ENCODE measurements at regions not wholly inside any gene's neighbourhood (a gene's known extent, or its start where the extent isn't known, plus 50 kb on each side); places are given as distances from the start of the nearest gene placed in this dataset.
"Not testable (repeated sequence)": the region's sequence is repeated elsewhere in the genome, so short reads cannot be mapped to it uniquely, and the experiment has no call there.

DNA sequence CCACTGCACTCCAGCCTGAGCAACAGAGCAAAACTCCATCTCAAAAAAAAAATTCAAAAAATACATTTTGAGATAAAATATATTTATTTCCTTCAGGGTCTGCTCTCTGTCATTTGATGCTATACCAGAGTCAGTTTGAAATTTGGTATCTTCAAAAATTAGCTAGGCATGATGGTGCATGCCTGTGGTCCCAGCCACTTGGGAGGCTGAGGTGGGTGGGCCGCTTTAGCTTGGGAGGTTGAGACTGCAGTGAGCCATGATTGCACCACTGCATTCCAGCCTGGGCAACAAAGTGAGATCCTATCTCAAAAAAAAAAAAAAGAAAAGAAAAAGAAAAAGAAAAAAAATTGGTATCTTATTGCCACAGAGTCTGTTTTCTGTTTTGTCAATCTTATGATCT, 305.4 kb upstream of the GLI3 start:
- not testable (repeated sequence) for H3K4me3 Mint-ChIP-seq; H3K4me1 Mint-ChIP-seq (ENCODE audit: low read depth); H3K27ac Mint-ChIP-seq; H3K36me3 Mint-ChIP-seq (ENCODE audit: low read depth); H3K27me3 Mint-ChIP-seq; H3K9me3 Mint-ChIP-seq

DNA sequence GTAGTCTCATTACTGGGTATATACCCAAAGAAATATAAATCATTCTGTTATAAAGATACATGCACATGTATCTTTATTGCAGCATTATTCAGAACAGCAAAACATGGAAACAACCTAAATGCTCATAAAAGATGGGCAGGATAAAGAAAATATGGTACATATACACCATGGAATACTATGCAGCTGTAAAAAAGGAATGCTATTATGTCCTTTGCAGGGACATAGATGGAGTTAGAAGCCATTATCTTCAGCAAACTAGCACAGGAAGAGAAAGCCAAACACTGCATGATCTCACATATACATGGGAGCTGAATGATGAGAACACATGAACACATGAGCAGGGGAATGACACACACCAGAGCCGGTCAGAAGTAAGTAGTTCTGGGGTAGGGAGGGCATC, 297.4 kb upstream of the GLI3 start:
- no peaks in the 10 kb centered on the region for H3K36me3 Mint-ChIP-seq (ENCODE audit: low read depth)
- no peak overlapping the region for H3K27ac Mint-ChIP-seq
- H3K27me3 Mint-ChIP-seq, result no peaks in the 10 kb centered on the region
- H3K9me3 Mint-ChIP-seq, result peaks cover 16% of the 10 kb centered on the region
- H3K4me1 Mint-ChIP-seq (ENCODE audit: low read depth), result no peaks in the 10 kb centered on the region
- no peak overlapping the region for H3K4me3 Mint-ChIP-seq

- H3K36me3 Mint-ChIP-seq (ENCODE audit: low read depth), result no peaks in the 10 kb centered on the region
- peaks cover 12% of the 10 kb centered on the region for H3K9me3 Mint-ChIP-seq
- no peaks in the 10 kb centered on the region for H3K27me3 Mint-ChIP-seq
- H3K4me3 Mint-ChIP-seq, result no peak overlapping the region
- no peak overlapping the region for H3K27ac Mint-ChIP-seq
- no peaks in the 10 kb centered on the region for H3K4me1 Mint-ChIP-seq (ENCODE audit: low read depth)
Observed at GRCh38 chr7:42527004-42527403, 290.0 kb upstream of the GLI3 start.

GRCh38 chr7:42522227-42522991, 285.4 kb upstream of the GLI3 start:
- H3K36me3 Mint-ChIP-seq (ENCODE audit: low read depth), result no peaks in the 10 kb centered on the region
- H3K27me3 Mint-ChIP-seq, result no peaks in the 10 kb centered on the region
- peaks cover 3% of the 10 kb centered on the region for H3K9me3 Mint-ChIP-seq
- no peaks in the 10 kb centered on the region for H3K4me1 Mint-ChIP-seq (ENCODE audit: low read depth)
- H3K4me3 Mint-ChIP-seq, result no peak overlapping the region
- H3K27ac Mint-ChIP-seq, result no peak overlapping the region

GRCh38 chr7:42511027-42511426, 274.0 kb upstream of the GLI3 start:
- H3K27me3 Mint-ChIP-seq, result peaks cover 9% of the 10 kb centered on the region
- H3K9me3 Mint-ChIP-seq, result peaks cover 12% of the 10 kb centered on the region
- no peak overlapping the region for H3K27ac Mint-ChIP-seq
- H3K4me1 Mint-ChIP-seq (ENCODE audit: low read depth), result no peaks in the 10 kb centered on the region
- no peaks in the 10 kb centered on the region for H3K36me3 Mint-ChIP-seq (ENCODE audit: low read depth)
- no peak overlapping the region for H3K4me3 Mint-ChIP-seq

DNA sequence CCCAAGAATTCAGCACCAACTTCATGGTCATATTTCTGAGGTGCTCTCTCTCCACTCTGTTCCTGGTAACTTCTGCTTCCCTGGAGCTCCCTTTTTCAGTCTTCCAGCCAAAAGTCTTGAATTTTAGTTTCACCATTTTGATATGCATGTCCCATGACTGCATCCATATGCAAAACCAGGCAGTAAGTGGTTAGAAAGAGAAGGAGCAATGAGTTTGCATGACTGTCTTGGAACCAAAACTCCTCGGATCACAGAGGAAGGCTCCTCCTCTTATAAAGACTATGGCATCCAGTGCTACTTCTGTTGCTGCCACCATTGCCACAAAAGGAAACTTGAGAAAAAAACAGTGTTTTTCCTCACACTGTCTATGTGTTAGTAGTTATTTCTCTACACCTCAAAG, 269.1 kb upstream of the GLI3 start:
- Mint-ChIP-seq H3K27ac (no peak overlapping the region), H3K36me3 (ENCODE audit: low read depth) (no peaks in the 10 kb centered on the region), H3K4me1 (ENCODE audit: low read depth) (no peaks in the 10 kb centered on the region), H3K4me3 (no peak overlapping the region), H3K27me3 (peaks cover 9% of the 10 kb centered on the region), H3K9me3 (peaks cover 13% of the 10 kb centered on the region)

DNA sequence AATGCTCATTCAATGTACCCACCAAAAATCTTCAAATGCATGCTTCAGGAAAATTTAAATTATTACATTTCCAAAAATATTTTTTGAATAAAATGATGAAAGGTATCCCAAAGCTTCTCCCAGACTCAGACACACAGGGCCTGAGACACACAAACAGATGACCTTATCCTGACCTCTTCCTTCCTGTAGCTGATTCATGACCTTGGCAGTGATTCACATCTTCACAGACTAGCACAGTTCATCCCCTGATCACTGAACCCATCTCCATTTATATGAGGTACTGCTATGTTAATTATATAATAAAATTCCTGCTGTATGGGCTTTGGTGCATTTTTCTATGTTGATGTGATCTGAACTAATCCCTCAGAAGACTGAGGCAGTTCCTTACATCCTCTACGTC, 265.0 kb upstream of the GLI3 start:
- Mint-ChIP-seq H3K4me3 (no peak overlapping the region), H3K4me1 (ENCODE audit: low read depth) (no peaks in the 10 kb centered on the region), H3K9me3 (peaks cover 8% of the 10 kb centered on the region), H3K27me3 (peaks cover 3% of the 10 kb centered on the region), H3K36me3 (ENCODE audit: low read depth) (no peaks in the 10 kb centered on the region), H3K27ac (no peak overlapping the region)

DNA sequence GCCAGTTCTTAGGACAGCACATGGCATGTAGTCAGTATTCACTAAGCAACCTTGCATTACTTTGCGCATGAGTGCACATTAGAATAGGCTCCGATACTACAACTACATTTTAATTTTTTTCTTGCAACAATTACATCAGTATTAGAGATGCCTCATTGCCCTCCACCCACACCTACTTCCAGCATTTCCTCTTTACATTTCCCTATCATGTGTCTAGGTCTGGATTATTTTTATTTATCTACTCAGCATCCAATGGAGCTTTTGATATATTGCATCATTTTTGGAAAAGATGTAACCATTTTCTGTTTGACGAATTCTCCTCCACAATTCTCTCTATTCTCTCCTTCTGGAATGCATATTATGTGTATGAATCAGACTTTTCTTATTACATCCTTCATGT, 258.2 kb upstream of the GLI3 start:
- H3K27me3 Mint-ChIP-seq, result peaks cover 28% of the 10 kb centered on the region
- H3K27ac Mint-ChIP-seq, result no peak overlapping the region
- H3K9me3 Mint-ChIP-seq, result peaks cover 4% of the 10 kb centered on the region
- H3K4me1 Mint-ChIP-seq (ENCODE audit: low read depth), result peaks cover 6% of the 10 kb centered on the region
- no peak overlapping the region for H3K4me3 Mint-ChIP-seq
- no peaks in the 10 kb centered on the region for H3K36me3 Mint-ChIP-seq (ENCODE audit: low read depth)

DNA sequence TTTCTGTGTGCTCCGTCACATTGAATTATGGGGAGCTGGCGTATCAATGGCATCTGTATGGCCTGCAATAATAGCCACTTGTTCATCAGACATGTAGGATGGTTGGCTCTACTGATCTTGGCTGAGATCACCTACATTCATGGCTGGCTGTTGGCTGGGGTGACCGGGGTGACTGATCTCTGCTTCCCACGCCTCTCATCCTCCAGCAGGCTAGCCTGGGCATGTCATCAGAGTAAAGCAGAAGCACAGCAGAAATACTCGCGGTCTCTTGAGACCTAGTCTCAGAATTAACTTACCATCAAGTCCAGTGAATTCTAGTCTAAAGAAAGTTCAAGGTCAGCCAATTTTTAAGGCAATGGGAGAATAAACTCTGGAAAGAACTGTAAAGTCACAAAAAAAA, 257.7 kb upstream of the GLI3 start:
- Mint-ChIP-seq H3K36me3 (ENCODE audit: low read depth) (no peaks in the 10 kb centered on the region), H3K9me3 (peaks cover 4% of the 10 kb centered on the region), H3K4me3 (no peak overlapping the region), H3K27me3 (peaks cover 28% of the 10 kb centered on the region), H3K4me1 (ENCODE audit: low read depth) (peaks cover 6% of the 10 kb centered on the region), H3K27ac (no peak overlapping the region)

- Mint-ChIP-seq H3K27me3 (peaks cover 28% of the 10 kb centered on the region), H3K9me3 (peaks cover 4% of the 10 kb centered on the region), H3K4me3 (no peak overlapping the region), H3K36me3 (ENCODE audit: low read depth) (no peaks in the 10 kb centered on the region), H3K27ac (no peak overlapping the region), H3K4me1 (ENCODE audit: low read depth) (peaks cover 6% of the 10 kb centered on the region)
Observed at GRCh38 chr7:42494199-42494710, 257.2 kb upstream of the GLI3 start.

- no peak overlapping the region for H3K27ac Mint-ChIP-seq
- H3K9me3 Mint-ChIP-seq, result peaks cover 4% of the 10 kb centered on the region
- peaks cover 29% of the 10 kb centered on the region for H3K27me3 Mint-ChIP-seq
- H3K36me3 Mint-ChIP-seq (ENCODE audit: low read depth), result no peaks in the 10 kb centered on the region
- H3K4me3 Mint-ChIP-seq, result no peak overlapping the region
- peaks cover 6% of the 10 kb centered on the region for H3K4me1 Mint-ChIP-seq (ENCODE audit: low read depth)
Observed at GRCh38 chr7:42493436-42494198, 256.6 kb upstream of the GLI3 start.

- Mint-ChIP-seq H3K9me3 (peaks cover 4% of the 10 kb centered on the region), H3K4me1 (ENCODE audit: low read depth) (peaks cover 6% of the 10 kb centered on the region), H3K4me3 (no peak overlapping the region), H3K27ac (no peak overlapping the region), H3K36me3 (ENCODE audit: low read depth) (no peaks in the 10 kb centered on the region), H3K27me3 (peaks cover 30% of the 10 kb centered on the region)
Observed at GRCh38 chr7:42492920-42493319, 255.9 kb upstream of the GLI3 start.

DNA sequence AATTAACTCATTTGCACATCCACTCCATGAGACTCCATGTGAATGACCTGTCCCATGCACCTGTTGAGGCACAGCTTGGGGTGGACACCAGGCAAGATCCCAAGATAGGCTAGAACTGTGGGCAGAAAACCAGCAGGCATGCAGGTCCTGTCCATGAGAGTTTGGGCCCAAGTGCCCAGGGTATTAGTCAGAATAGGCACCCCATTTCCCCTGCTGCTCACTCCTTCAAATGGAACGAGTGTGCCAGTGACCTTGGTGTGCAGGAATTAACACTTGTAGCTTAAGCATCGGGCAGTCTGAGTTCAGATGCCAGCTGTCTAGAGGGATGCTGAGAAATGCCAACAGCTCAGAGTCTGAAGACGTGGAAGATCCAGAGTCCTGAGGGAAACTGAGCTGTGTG, 254.1 kb upstream of the GLI3 start:
- Mint-ChIP-seq H3K4me1 (ENCODE audit: low read depth) (peaks cover 6% of the 10 kb centered on the region), H3K27me3 (peaks cover 30% of the 10 kb centered on the region), H3K4me3 (no peak overlapping the region), H3K36me3 (ENCODE audit: low read depth) (no peaks in the 10 kb centered on the region), H3K9me3 (peaks cover 4% of the 10 kb centered on the region), H3K27ac (no peak overlapping the region)

DNA sequence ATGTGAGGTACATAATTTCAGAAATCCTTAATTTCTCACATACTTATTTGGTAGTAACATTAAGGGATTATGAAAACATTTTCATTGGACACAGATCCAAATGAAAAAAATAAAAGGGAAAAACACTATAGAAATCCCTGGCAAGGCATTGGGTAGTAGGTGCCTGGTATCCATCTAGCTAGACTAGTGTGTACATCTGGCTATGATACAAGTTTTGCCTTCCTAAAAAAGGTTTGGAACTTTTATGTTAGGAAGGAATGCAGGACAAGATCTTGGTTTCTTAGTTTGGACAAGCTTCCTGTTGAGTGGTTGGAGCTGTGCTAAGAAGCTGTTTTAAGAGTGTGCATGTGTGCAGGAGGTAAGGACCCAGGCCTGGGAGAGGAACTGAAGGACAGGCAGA, 252.3 kb upstream of the GLI3 start:
- H3K27ac Mint-ChIP-seq, result no peak overlapping the region
- no peaks in the 10 kb centered on the region for H3K9me3 Mint-ChIP-seq
- peaks cover 23% of the 10 kb centered on the region for H3K27me3 Mint-ChIP-seq
- no peaks in the 10 kb centered on the region for H3K36me3 Mint-ChIP-seq (ENCODE audit: low read depth)
- no peak overlapping the region for H3K4me3 Mint-ChIP-seq
- H3K4me1 Mint-ChIP-seq (ENCODE audit: low read depth), result peaks cover 6% of the 10 kb centered on the region

DNA sequence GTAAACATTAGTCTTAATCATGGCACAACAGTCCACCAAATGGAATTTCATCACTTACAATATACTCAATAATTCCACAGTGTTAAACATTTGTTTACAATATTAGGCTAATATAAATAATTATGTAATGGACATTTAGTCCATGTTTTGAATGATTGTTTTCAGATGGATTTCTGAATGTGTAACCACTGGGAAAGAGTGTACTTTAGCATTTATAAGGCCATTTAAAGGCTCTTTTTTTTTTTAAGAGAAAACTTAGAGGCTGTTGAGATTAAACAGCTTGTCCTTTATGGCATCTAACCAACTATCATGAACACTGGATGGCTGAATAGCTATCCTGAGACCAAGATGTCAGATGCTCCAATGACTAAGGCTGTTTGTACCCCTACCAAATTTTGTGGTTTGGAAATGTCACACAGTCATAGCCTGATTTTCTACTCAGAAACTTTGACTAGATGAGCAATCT, 248.3 kb upstream of the GLI3 start:
- peaks cover 5% of the 10 kb centered on the region for H3K27me3 Mint-ChIP-seq
- H3K9me3 Mint-ChIP-seq, result no peaks in the 10 kb centered on the region
- H3K4me3 Mint-ChIP-seq, result no peak overlapping the region
- no peaks in the 10 kb centered on the region for H3K4me1 Mint-ChIP-seq (ENCODE audit: low read depth)
- H3K36me3 Mint-ChIP-seq (ENCODE audit: low read depth), result no peaks in the 10 kb centered on the region
- H3K27ac Mint-ChIP-seq, result no peak overlapping the region

Data from stimulated activated naive CD8-positive, alpha-beta T cell treated with anti-CD3 and anti-CD28 coated beads, Interleukin-15, Interleukin-2, amounts not matched to agents 100 ng/mL and 50 ng/mL, for 24 hours (primary cell).